ENCODE measurements at regions not wholly inside any gene's neighbourhood (a gene's known extent, or its start where the extent isn't known, plus 50 kb on each side); places are given as distances from the start of the nearest gene placed in this dataset.

DNA sequence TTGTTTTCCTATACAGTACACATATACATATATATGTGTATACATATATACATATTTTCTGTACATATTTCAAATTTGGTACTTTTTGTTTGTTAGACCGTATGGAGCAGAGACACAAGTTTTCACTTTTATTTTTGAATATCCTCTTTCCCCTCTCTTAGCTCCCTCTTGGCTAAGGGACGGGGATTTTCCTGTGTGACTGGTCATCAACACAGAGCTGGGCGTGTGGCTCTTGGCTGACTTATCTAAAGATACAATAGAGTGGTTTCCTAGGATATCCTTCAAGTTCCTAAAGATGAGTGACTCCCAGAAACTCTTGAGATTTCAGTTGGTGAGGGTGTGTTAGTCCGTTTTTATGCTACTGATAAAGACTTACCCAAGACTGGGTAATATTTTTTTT, 1404.5 kb upstream of the TMEM132C start:
- DNase-seq, result no peak

DNA sequence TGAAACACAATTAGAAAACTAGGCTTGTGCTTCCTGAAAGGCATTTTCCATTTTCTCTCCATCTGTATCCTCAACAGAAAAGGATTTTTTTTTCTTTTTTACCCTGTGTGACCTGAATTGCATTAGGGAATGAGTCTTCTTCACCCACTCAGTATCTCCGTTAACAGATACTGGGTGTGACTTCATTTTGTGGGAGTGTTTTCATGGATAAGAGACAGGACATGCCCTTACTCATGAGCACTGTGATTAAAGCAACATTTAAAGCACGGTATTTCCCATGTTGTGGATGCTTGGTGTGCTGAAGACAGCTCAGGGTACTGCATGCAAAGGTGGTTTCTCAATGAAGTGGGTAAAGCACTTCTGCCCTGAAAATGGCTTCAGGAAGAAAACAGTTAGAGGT, 1397.3 kb upstream of the TMEM132C start:
- no peak for DNase-seq

DNA sequence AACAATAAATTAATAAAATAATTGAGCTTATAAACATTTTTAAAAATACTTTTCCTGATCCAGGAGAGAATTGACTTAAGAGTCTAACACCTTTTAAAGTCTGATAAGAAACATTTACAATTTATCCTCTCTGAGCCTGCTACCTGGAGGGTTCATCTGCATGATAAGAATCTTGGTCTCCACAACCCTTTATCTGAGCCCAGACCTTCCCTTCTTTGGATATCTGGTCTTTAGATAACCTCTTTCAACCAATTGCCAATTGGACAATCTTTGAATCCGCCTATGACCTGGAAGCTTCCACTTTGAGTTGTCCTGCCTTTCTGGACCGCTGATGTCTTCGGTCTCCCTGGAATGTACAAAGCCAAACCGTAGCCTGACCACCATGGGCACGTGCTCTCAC, 1393.3 kb upstream of the TMEM132C start:
- DNase-seq, result no peak

DNA sequence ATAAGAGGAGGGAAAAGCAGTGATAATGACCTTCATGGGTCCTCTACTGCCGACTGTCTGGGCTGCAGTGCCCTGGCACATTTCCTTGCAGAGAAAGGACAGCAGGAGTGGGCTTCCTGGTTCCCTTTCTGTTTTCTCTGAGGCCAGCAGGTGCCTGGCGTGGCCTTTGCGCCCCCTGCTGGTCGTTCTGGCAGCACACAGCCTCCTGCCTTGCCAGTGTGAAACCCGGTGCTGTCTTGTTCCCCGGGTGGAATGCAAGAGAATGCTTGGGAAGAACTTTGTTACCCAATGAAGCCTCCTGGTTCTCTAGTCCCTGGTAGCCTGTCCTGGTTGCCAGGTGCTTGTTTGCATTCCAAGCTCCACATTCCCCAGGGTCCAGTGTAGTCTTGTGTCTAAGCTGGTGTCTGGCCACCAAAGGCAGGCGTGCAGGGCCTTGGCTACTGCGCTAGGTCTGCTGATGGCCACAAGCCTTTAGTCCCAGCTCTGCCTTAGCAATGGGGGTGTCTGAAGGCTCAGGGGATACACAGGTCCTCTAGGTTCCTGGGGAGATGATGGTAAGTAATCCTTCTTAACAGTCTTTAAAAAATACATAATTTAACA, 1392.4 kb upstream of the TMEM132C start:
- DNase-seq, result peak; percentile 34

DNA sequence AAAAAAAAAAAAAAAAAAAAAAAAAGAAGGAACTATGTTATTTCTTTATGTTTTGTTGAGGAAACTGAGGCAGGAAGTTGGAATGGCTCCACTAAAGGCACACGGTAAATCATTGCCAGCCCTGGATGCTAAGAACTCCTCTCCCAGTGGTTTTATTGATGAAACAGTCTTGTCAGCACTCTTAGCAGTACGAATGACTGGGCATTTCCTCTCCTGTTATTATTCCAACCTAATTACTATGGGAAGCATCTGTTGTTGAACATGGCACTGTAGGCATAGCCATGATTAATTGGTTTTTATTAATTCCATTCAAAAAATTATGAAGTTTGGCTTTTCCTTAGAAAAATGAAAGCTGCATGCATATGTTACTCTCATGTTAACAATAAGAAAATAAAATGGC, 1387.1 kb upstream of the TMEM132C start:
- no peak for DNase-seq

DNA sequence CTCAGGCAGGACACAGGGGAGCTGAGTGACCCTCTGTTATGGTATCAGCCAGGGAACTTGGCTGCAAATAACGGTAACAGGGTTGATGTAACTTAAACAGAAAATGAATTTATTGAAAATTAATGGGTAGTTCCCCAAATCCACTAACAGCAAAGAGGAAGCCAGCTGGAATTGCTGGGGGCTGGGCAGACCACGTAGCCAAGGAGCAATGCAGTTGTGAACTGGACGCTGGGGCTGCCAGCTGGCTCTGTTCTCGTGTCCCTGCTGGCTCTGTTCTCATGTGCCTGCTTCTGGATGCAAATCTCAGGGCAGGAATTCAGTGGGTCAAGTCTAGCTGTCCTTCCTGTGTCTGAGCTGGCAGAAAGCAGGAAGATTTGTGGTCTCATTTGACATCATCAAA, 1383.3 kb upstream of the TMEM132C start:
- no peak for DNase-seq

DNA sequence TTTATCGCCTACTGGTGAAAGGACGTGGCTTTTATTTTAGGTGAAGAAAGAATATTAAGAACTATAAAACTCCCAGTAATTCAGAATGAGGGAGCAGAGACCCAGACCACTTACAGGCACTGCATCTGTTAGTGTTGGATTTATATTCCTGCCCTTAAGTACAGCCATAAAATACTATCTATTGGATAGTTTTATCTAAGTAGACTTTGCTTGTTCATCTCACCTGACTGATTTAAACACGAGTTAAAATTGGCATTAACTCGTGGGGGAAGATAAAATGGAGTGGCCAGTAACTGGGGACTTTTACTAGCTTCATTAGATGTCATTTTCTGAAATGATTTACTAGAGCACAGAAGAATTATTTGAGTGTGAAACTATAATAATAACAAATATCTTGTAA, 1377.5 kb upstream of the TMEM132C start:
- DNase-seq, result no peak

DNA sequence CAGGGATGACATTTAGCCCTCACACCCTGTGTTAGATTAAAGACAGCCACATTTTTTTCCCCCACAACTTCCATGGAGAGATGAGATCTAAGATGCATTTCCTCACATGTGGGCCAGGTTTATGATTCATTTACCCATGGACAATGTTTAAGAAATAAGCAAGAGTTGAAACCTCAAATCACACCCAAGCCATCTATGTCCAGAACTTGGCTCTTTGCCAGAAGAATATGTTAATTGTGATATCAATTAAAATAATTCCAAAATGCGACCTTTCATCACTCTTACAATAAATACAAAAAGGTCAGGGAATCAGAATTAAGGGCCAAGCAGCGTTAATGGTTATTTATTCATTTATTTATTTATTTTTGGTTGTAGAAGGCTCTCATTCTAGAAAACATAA, 1376.9 kb upstream of the TMEM132C start:
- no peak for DNase-seq

DNA sequence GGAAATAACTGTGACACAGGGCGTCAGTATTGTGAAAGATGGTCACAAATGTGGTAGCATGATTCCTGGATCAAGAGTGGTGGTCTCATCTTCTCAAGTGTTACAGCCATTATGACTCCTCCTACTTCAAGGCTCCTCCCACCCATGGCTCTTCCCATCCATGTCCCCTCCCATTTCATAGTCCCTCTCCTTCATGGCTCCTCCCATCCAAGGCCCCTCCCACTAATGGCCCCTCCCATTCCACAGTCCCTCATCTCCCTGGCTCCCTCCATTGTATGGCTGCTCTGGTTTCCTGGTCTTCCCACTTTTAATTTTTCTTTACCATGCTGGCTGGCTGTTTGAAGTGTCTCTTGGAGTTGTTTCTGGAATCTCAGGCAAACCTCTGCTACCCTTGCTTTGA, 1375.2 kb upstream of the TMEM132C start:
- no peak for DNase-seq

DNA sequence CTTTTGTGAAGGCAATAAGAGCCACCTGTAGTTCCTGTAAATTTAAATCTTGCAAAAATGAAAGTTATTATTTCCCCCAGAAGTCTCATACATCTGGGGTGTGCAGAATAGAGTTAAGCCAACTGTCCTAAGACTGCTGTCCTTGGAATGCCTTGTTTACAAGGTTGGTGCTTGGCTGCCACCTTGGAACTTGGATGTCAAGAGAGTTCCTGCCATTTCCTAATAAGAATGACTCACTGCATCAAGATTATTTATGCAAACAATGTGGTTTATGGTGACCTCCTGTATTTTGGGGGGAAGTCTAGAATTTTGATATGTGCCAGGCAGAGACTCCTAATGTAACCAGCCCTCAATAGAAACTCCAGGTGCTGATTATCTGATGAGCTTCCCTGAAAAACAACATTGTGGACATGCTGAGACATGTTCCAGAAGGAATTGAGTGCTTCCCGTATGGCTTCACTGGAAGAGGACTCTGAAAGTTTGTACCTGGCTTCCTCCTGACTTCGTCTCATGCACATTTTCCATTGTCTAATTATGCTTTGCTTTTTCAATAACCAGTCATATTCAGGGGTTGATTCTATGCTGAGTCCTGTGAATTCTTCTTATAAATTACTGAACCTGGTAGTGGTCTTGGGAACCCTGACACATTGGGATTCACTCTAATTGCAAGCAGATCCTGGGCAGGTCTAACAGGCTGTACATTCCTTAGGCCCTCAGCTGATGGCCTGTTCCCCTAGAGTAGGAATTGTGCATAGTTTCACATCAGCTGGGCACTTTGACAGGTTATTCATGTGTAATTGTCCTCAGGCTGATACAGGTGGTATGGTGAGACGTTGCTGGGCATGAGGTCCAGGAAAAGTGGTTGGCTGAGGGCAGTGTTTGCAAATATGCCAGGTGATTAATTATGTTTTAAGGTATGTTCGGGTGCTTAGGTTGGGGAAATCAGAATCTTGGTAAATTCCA, 1370.7 kb upstream of the TMEM132C start:
- DNase-seq, result no peak

DNA sequence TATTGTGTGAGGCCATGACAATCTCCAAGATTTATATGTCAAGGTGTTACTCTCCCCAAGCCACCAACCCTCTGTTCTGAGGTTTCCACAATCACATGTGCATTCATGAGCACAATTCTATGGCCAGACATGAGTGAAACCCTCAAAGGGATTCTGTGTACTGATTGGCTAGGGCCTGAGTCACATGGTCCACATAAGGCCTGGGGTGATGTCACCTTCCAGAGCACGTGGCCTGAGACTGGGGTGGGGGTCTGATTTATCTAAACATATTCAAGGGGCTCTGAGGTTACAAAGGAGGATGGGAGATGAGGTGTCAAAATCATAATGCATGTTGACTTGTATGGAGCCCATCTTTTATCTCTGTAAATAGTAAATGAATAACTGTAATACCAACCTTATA, 1369.9 kb upstream of the TMEM132C start:
- DNase-seq, result no peak

DNA sequence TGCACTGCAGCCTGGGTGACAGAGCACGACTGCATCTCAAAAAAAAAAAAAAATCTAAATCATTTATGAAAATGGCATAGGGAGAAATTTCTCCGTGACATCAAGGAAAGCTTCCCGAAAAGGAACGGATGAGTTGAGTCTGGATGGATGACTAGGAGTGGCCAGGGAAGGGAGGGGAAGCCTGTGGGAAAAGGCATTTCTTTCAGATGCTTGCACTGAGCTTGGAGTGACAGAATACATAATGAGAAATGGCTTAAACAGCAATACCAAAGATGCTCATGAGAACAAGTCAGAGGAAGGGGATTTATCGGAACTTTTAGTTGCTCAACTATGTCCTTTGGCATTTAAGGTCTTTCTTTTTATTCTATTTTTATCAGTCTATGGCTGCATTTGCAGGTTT, 1369.2 kb upstream of the TMEM132C start:
- DNase-seq, result no peak

DNA sequence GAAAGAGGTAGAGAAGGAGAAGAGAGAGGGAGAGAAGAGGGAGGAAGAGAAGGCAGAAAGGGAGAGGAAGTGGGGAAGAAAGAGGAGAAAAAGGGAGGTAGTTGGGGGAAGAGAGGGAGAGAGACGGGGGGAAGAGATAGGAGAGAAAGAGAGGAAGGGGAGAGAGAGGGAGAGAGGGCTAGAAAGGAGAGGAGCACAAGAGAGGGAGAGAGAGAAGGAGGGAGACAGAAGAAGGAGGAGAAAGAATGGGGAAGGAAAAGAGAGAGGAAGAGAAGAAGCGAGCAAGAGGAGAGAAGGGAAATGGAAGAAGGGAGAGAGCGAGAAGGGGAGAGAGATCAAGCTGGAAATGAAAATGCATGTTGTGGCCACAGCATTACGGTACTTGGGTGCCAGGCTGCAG, 1368.4 kb upstream of the TMEM132C start:
- DNase-seq, result no peak

DNA sequence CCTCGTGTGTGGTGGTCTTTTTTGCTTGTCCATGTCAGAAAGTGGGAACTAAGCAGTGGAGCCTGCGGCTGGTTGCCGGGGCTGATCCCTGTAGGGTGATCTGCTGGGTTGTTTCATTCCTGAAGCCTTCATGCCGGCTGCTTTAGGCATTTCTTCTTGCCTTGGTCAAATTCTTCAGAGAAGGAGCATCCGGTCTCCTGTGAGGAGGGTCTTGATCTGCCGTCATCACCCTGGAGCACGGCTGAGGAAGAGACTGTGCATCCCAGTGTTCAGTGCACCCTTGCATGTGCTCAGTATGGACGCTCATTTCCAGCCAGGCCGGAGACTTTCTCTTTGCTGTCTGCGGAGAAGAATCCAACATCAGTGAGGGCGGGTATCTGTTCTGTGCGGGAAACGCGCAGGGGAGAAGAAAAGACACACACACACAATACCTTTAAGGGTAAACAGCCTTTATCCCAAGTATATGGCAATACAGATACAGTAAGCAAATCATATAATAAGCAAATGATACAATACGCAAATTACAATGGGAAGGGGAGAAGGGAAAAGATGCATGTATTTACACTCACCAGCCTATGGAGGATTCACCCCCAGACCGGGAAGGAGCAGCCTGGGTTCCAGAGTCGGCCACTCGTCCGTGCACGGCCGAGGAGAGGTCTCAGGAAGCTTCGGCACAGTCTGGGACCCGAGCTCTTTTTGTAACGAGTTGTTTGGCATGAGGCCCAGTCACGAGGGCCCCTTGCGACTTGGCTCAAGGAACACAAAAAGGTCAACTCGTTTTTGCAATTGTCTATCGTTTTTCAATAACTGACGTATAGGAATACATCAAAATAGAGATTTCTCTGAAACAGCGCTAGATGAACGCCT, 1366.8 kb upstream of the TMEM132C start:
- no peak for DNase-seq

DNA sequence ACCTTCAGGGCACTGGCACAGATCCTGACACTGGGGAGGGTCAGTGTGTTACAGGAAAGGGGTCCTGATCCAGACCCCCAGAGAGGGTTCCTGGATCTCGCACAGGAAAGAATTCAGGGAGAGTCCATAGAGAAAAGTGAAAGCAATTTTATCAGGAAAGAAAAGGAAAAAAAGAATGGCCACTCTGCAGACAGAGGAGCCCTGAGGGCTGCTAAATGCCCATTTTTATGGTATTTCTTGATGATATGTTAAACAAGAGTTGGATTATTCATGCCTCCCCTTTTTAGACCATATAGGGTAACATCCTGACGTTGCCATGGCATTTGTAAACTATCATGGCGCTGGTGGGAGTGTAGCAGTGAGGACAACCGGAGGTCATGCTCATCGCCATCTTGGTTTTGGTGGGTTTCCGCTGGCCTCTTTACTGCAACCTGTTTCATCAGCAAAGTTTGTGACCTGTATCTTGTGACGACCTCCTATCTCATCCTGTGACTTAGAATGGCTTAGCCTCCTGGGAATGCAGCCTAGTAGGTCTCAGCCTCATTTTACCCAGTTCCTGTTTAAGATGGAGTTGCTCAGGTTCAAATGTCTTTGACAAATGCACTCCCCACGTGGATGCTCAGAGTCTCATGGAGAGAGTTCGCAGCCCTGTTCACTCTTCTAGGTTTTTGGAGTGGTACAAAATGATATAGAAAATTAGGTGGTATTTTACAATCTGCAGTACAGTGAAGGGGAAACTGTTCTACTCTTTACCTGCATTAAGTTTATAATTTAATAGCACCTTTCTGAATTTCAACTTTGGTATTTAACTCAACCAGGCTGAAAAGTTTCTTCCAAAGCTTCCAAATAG, 1363.7 kb upstream of the TMEM132C start:
- no peak for DNase-seq

DNA sequence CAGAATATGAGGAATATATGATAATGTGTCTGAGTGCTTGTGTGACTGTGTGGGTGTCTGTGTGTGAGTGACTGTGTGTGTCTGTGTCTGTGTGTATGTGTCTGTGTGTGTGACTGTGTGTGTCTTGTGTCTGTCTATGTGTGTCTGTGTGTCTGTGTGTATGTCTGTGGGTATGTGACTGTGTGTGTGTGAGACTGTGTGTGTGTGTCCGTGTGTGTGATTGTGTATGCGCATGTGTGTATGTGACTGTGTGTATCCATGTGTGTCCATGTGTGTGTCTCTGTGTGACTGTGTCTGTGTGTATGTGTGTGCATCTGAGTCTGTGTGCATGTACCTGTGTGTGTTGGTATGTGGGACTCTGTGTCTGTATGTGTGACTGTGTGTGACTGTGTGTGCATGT, 1361.2 kb upstream of the TMEM132C start:
- no peak for DNase-seq

DNA sequence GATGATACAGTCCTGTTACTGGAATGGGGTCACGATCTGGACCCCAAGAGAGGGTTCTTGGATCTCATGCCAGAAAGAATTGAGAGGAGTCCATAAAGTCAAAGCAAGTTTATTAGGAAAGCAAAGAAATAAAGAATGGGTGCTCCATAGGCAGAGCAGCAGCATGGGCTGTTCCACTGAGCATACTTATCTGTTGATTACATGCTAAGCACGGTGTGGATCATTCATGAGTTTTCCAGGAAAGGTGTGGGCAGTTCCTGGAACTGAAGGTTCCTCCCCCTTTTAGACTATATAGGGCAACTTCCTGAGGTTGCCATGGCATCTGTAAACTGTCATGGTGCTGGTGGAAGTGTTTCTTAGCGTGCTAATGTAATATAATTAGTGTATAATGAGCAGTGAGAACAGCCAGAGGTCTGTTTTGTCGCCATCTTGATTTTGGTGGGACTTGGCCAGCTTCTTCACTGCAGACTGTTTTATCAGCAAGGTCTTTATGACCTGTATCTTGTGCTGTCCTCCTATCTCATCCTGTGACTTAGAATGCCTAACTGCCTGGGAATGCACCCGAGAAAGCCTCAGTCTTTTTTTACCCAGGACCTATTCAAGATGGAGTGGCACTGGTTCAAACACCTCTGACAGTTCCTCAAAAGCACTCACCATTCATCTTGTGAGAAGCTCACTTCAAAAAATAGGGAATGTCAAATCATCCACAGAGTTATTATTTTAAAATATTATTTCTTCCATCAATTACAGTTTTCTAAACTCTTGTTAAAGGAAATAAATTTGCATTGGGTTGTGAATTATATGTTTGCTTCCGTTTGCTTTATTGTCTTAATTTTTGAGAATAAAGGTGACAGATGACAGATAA, 1358.8 kb upstream of the TMEM132C start:
- no peak for DNase-seq

DNA sequence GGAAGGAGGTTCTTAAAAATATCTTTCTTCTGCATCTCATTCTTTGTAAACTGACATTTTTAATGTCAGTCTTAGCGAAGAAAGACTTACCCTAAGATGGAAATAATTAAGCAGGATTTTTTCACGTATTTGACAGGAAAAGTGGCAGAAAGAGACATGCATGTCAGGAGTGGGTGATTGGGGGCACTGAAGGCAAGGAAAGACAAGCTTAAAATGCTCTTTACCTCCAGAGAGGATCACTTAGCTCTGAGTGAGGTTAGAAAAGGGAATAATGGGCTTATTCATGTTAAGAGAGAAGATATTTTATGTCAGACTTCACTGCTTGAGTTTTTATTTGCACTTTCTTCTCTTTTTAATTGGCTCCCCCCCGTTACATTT, 1358.2 kb upstream of the TMEM132C start:
- no peak for DNase-seq

DNA sequence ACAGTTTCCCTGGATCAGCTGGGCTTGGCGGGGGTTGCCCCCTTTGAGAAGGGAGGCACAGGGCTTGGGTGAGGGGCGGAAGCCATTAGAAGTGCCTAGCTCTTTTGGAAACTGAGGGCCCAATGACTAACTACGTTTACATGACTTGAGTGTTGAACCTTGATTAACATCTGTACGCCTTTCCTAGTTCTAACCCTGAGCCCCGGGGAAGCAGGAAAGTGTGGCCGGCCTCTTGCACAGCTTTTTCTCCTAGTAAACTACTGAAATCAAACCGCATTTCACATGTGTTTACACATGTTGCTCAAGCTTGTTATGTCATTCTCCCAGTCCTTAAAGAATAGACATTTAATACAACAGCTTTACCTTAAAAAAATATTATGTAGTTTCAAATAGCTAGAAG, 1356.4 kb upstream of the TMEM132C start:
- no peak for DNase-seq

DNA sequence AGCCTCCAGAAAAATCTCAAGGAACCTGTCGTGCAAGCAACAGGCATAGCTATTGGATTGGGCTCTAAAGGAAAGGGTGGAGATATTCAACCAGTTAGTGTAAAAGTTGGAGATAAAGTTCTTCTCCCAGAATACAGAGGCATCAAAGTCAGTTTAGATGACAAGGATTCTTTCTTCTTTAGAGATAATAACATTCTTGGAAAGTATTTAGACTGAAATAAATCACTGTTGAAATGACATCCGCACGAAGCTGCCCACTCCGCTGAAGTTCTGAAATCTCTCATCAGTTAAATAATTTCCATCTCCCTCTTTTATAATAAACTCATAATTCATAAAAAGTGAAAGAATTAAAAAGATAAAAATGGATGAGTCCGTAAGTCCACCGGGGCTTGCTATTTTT, 1354.9 kb upstream of the TMEM132C start:
- DNase-seq, result no peak

All from left kidney (tissue), 1 donor.